Cardiac muscle cell (in vitro differentiated cells and primary cell): ENCODE measurements at regions not wholly inside any gene's neighbourhood (a gene's known extent, or its start where the extent isn't known, plus 50 kb on each side); places are given as distances from the start of the nearest gene placed in this dataset.

Experiments used
- DNase-seq, 2 donors: peaks; one replicate each; pipeline versions ENCODE4 v3.0.0 to v3.0.0-alpha.2; 2010 to 2017; ENCODE audit warnings: low read depth in 1 of 2, low spot score in 1 of 2
- H3K27ac ChIP-seq: fragments of 200-600 bp; sonication (generic); 2 replicates; pipeline ENCODE4 v1.5.1; 2016
- H3K27me3 ChIP-seq: fragments of 200-600 bp; sonication (generic); 2 replicates; pipeline ENCODE4 v1.6.0; 2016; ENCODE audit warnings: control low read depth
- H3K36me3 ChIP-seq: fragments of 200-600 bp; sonication (generic); 2 replicates; pipeline ENCODE4 v1.5.1; 2016; ENCODE audit warnings: control low read depth
- H3K4me1 ChIP-seq: fragments of 200-600 bp; sonication (generic); 2 replicates; pipeline ENCODE4 v1.8.1; 2017; ENCODE audit warnings: low read depth, mild to moderate bottlenecking, mixed run types
- H3K4me3 ChIP-seq: fragments of 200-600 bp; sonication (generic); 2 replicates; pipeline ENCODE4 v1.5.1; 2016; ENCODE audit warnings: mild to moderate bottlenecking
- H3K9me3 ChIP-seq: fragments of 200-600 bp; sonication (generic); 2 replicates; pipeline ENCODE4 v1.5.1; 2017; ENCODE audit warnings: low read depth, mild to moderate bottlenecking, control low read depth
- CTCF ChIP-seq: IDR thresholded peaks from 2 replicates; pipeline ENCODE4 v1.5.1; 2012; ENCODE audit warnings: low read depth, mild to moderate bottlenecking, low read length

GRCh38 chr10:3312403-3312940 lies 139.9 kb upstream of the PITRM1 start:
- Histone ChIP-seq H3K27me3 (peaks cover 3% of the 10 kb centered on the region), H3K4me1 (peaks cover 9% of the 10 kb centered on the region), H3K36me3 (no peaks in the 10 kb centered on the region), H3K4me3 (no peak overlapping the region), H3K9me3 (no peaks in the 10 kb centered on the region), H3K27ac (no peak overlapping the region)
- TF ChIP-seq CTCF: no peak
- DNase-seq: no peak

- Histone ChIP-seq H3K9me3 (no peaks in the 10 kb centered on the region), H3K4me1 (peaks cover 9% of the 10 kb centered on the region), H3K27me3 (peaks cover 3% of the 10 kb centered on the region), H3K27ac (no peak overlapping the region), H3K36me3 (no peaks in the 10 kb centered on the region), H3K4me3 (no peak overlapping the region)
- no peak for TF ChIP-seq CTCF
- DNase-seq: no peak
Measured at GRCh38 chr10:3310016-3310784, 137.6 kb upstream of the PITRM1 start.

GRCh38 chr10:3306050-3306449 lies 133.5 kb upstream of the PITRM1 start:
- Histone ChIP-seq H3K27me3 (no peaks in the 10 kb centered on the region), H3K9me3 (no peaks in the 10 kb centered on the region), H3K36me3 (no peaks in the 10 kb centered on the region), H3K4me3 (no peak overlapping the region), H3K4me1 (peaks cover 9% of the 10 kb centered on the region), H3K27ac (no peak overlapping the region)
- no peak for TF ChIP-seq CTCF
- DNase-seq: no peak

GRCh38 chr10:3295582-3296151 lies 123.1 kb upstream of the PITRM1 start:
- H3K4me1 ChIP-seq: no peaks in the 10 kb centered on the region
- no peaks in the 10 kb centered on the region for H3K36me3 ChIP-seq
- DNase-seq: no peak
- no peak for TF ChIP-seq CTCF
- H3K27me3 ChIP-seq: no peaks in the 10 kb centered on the region
- no peaks in the 10 kb centered on the region for H3K9me3 ChIP-seq
- no peak overlapping the region for H3K27ac ChIP-seq
- H3K4me3 ChIP-seq: no peak overlapping the region

- Histone ChIP-seq H3K27me3 (no peaks in the 10 kb centered on the region), H3K36me3 (no peaks in the 10 kb centered on the region), H3K27ac (no peak overlapping the region), H3K9me3 (no peaks in the 10 kb centered on the region), H3K4me3 (no peak overlapping the region), H3K4me1 (no peaks in the 10 kb centered on the region)
- no peak for DNase-seq
- no peak for TF ChIP-seq CTCF
Measured at GRCh38 chr10:3294919-3295581, 122.5 kb upstream of the PITRM1 start.
